Nephron (organoid): ENCODE measurements at regions not wholly inside any gene's neighbourhood (a gene's known extent, or its start where the extent isn't known, plus 50 kb on each side); places are given as distances from the start of the nearest gene placed in this dataset.

ENCODE experiments used
- H3K27ac Mint-ChIP-seq, 3 experiments: 2 replicates each; pipeline ENCODE4 v1.8.0; 2020; ENCODE audit warnings: mixed read lengths in 3 of 3, mild to moderate bottlenecking in 2 of 3, moderate library complexity in 1 of 3
- H3K27me3 Mint-ChIP-seq: 2 replicates; pipeline ENCODE4 v1.8.0; 2021; ENCODE audit warnings: low read depth, mild to moderate bottlenecking, moderate library complexity, mixed read lengths
- H3K36me3 Mint-ChIP-seq: 2 replicates; pipeline ENCODE4 v1.8.0; 2020; ENCODE audit warnings: low read depth, mixed read lengths
- H3K4me1 Mint-ChIP-seq: 2 replicates; pipeline ENCODE4 v1.8.0; 2020; ENCODE audit warnings: mixed read lengths
- H3K4me3 Mint-ChIP-seq, 3 experiments: 2 replicates each; pipeline ENCODE4 v1.8.0; 2020; ENCODE audit warnings: mild to moderate bottlenecking in 3 of 3, mixed read lengths in 3 of 3, moderate library complexity in 2 of 3
- H3K9me3 Mint-ChIP-seq: 2 replicates; pipeline ENCODE4 v1.8.0; 2020; ENCODE audit warnings: mixed read lengths
- TF ChIP-seq, protein P1 (sequence below), 3 experiments: fragments of 200-600 bp; sonication (generic); IDR thresholded peaks; one replicate each; pipeline ENCODE4 v1.5.0; 2021; ENCODE audit warnings: antibody characterized with exemption in 3 of 3; ENCODE audit not compliant: unreplicated experiment in 3 of 3

DNA sequence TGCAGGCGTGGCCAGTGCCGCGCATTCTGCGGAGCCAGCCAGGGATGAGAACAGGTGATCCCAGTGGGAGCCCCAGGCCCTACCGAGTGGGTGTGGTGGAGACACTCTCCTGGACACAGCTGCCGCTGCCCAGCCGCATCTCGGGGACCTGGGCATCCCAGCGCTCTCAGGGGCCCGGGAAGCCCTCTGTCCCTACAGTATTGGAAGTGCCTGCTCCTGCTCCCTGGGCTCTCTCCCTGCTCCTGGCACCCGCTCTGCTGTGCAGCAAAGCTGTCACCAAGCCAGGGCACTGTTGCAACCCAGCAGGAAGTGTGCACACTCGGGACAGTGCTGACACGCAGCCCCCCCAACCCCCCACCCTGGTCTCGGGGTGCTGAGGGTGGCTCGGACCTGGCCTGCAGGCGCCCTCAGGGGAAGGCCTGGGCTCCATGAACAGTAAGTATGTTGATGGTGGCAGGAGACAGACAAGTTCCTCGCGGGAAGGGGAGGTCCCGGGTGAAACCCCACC is 1177.4 kb upstream of the GBE1 start:
- TF ChIP-seq, protein P1, sequence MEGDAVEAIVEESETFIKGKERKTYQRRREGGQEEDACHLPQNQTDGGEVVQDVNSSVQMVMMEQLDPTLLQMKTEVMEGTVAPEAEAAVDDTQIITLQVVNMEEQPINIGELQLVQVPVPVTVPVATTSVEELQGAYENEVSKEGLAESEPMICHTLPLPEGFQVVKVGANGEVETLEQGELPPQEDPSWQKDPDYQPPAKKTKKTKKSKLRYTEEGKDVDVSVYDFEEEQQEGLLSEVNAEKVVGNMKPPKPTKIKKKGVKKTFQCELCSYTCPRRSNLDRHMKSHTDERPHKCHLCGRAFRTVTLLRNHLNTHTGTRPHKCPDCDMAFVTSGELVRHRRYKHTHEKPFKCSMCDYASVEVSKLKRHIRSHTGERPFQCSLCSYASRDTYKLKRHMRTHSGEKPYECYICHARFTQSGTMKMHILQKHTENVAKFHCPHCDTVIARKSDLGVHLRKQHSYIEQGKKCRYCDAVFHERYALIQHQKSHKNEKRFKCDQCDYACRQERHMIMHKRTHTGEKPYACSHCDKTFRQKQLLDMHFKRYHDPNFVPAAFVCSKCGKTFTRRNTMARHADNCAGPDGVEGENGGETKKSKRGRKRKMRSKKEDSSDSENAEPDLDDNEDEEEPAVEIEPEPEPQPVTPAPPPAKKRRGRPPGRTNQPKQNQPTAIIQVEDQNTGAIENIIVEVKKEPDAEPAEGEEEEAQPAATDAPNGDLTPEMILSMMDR (IDR thresholded peaks at IDR 0.05; ENCODE audit: unreplicated experiment in 3 of 3) = no peak
- H3K27ac Mint-ChIP-seq = no peak overlapping the region
- no peaks in the 10 kb centered on the region for H3K4me1 Mint-ChIP-seq
- H3K4me3 Mint-ChIP-seq = no peak overlapping the region
- no peaks in the 10 kb centered on the region for H3K9me3 Mint-ChIP-seq
- H3K36me3 Mint-ChIP-seq = no peaks in the 10 kb centered on the region
- no peaks in the 10 kb centered on the region for H3K27me3 Mint-ChIP-seq

DNA sequence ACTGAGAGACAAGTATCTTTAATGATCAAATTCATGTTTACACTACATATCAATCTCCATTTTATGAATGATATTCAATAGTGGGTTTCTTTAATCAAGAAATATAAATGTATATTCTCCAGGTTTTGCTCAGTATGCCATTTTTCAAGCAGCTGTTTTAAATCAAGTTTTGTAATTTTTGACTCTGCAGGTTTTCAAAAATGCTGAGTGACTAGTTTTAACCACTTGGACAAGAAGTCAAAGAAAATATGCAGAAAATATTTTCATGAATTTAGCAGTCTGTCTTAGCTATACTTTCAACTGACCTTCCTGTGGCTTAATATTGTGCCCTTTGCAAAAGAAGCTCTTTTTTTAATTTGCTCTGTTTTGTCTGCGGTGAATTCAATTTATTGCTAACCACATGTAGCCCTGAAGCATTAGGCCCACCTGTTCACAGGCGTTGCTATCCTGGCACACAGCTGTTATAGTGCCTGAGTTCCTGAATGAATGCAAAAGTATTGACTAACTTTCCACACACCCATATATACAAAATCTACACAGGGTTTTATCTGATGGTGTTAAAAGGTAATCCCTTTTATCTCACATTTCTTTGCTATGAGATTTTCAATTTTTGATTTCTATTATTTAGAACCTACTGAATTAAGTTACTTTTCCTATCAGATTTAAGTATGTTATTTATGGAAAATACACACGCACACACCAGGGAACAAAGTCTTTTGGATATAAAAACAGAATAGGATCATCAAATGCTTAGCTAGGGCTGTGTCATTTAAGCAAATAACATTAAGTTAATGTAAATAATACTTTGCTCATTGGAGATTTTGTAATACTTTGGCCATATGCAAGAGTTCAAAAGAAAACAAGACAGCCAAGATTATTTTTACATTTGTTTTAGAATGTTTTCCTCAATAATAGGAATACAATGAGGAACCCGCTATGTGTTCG is 1166.1 kb upstream of the GBE1 start:
- Mint-ChIP-seq H3K36me3 (no peaks in the 10 kb centered on the region), H3K27me3 (no peaks in the 10 kb centered on the region), H3K27ac (no peak overlapping the region), H3K9me3 (peaks cover 3% of the 10 kb centered on the region), H3K4me1 (peaks cover 8% of the 10 kb centered on the region), H3K4me3 (no peak overlapping the region)
- TF ChIP-seq, protein P1 (IDR thresholded peaks at IDR 0.05; ENCODE audit: unreplicated experiment in 3 of 3) = no peak

DNA sequence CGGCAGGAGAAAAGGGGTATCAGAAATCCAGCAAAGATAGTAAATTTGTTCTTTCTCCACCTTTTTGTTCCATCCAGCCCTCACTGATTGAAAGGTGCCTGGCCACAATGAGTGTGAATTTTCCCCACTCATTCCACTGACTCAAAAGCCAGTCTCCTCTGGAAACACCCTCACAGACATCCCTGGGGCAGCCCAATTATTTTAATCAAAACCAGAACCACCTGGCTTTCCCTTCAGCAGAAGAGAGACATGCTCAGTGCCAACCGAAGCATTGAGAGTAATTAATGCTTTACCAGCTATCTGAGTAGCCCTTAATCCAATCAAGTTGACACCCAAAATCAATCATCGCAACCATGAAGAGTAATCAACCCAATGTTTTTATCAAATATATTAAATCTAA is 1129.6 kb upstream of the GBE1 start:
- Mint-ChIP-seq H3K9me3 (no peaks in the 10 kb centered on the region), H3K27me3 (no peaks in the 10 kb centered on the region), H3K4me1 (no peaks in the 10 kb centered on the region), H3K4me3 (no peak overlapping the region), H3K27ac (no peak overlapping the region), H3K36me3 (no peaks in the 10 kb centered on the region)
- TF ChIP-seq, protein P1 (IDR thresholded peaks at IDR 0.05; ENCODE audit: unreplicated experiment in 3 of 3) = no peak

DNA sequence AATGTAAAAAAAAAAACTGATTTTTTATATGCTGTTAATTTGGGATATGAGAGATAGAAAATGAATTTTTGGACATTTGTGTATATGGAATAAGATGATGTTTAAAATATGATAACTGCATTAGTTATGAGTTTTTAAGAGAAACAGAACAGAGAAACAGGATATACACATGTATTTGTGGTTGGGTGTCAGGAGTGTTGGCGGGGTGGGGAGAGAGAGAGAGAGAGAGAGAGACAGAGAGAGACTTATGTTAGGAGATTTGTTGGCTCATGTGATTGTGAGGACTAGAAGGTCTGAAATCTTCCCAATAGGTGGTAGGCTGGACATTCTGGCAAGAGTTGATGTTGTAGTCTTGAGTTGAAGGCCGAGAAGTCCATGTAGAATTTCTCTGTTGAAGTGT is 1121.6 kb upstream of the GBE1 start:
- Mint-ChIP-seq H3K4me1 (no peaks in the 10 kb centered on the region), H3K36me3 (no peaks in the 10 kb centered on the region), H3K4me3 (no peak overlapping the region), H3K27ac (no peak overlapping the region), H3K9me3 (no peaks in the 10 kb centered on the region), H3K27me3 (no peaks in the 10 kb centered on the region)
- TF ChIP-seq, protein P1 (IDR thresholded peaks at IDR 0.05; ENCODE audit: unreplicated experiment in 3 of 3) = no peak

DNA sequence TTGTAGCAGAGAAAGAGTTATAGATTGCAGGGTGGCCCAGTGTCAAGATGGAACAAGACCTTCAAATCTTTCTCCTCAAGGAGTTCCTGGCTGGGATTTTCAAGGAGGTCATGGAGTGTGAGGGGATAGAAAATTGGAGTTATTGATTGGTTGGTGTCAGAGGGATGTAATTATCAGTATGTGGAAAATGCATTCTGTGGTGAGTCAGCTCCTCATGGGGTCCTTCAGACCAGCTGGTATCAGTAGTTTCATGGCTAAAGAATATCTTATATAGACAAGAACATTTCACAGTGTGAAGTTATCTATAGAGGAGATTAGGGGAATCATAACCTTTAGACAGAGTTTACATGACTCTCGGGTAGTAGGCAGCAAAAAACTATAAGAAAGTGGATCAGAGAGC is 1114.0 kb upstream of the GBE1 start:
- H3K4me3 Mint-ChIP-seq = no peak overlapping the region
- no peaks in the 10 kb centered on the region for H3K27me3 Mint-ChIP-seq

More for the DNA sequence above, 1114.0 kb upstream of the GBE1 start:
- no peaks in the 10 kb centered on the region for H3K36me3 Mint-ChIP-seq
- H3K4me1 Mint-ChIP-seq = no peaks in the 10 kb centered on the region
- TF ChIP-seq, protein P1 (IDR thresholded peaks at IDR 0.05; ENCODE audit: unreplicated experiment in 3 of 3) = no peak
- H3K27ac Mint-ChIP-seq = no peak overlapping the region
- no peaks in the 10 kb centered on the region for H3K9me3 Mint-ChIP-seq
